ENCODE measurements at regions not wholly inside any gene's neighbourhood (a gene's known extent, or its start where the extent isn't known, plus 50 kb on each side); places are given as distances from the start of the nearest gene placed in this dataset.

DNA sequence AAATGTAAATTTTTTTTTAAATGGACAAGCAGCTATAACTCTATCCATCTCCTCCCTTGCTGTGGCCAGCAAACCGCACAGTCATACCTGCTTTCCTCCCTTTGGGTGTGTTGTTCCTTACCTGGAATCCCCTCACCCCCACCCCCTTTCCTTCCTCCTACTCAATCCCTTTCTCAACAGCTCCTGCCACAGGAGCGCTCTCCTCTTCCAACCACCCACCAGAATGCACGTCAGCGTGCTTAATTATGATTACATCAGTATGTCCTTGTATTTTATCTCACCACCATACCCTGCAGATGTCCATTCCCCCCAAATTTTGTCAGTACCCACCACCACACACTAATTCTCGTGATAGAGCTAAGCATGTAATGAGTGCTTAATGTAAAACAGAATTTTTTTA lies 60.9 kb upstream of the LMO2 start:
- TF ChIP-seq, protein P1, sequence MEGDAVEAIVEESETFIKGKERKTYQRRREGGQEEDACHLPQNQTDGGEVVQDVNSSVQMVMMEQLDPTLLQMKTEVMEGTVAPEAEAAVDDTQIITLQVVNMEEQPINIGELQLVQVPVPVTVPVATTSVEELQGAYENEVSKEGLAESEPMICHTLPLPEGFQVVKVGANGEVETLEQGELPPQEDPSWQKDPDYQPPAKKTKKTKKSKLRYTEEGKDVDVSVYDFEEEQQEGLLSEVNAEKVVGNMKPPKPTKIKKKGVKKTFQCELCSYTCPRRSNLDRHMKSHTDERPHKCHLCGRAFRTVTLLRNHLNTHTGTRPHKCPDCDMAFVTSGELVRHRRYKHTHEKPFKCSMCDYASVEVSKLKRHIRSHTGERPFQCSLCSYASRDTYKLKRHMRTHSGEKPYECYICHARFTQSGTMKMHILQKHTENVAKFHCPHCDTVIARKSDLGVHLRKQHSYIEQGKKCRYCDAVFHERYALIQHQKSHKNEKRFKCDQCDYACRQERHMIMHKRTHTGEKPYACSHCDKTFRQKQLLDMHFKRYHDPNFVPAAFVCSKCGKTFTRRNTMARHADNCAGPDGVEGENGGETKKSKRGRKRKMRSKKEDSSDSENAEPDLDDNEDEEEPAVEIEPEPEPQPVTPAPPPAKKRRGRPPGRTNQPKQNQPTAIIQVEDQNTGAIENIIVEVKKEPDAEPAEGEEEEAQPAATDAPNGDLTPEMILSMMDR (IDR thresholded peaks at IDR 0.05; ENCODE audit: insufficient read depth, low read length), result no peak
- no peak for TF ChIP-seq POLR2AphosphoS5 (IDR thresholded peaks at IDR 0.05; ENCODE audit: low read depth)
- TF ChIP-seq, protein P2, sequence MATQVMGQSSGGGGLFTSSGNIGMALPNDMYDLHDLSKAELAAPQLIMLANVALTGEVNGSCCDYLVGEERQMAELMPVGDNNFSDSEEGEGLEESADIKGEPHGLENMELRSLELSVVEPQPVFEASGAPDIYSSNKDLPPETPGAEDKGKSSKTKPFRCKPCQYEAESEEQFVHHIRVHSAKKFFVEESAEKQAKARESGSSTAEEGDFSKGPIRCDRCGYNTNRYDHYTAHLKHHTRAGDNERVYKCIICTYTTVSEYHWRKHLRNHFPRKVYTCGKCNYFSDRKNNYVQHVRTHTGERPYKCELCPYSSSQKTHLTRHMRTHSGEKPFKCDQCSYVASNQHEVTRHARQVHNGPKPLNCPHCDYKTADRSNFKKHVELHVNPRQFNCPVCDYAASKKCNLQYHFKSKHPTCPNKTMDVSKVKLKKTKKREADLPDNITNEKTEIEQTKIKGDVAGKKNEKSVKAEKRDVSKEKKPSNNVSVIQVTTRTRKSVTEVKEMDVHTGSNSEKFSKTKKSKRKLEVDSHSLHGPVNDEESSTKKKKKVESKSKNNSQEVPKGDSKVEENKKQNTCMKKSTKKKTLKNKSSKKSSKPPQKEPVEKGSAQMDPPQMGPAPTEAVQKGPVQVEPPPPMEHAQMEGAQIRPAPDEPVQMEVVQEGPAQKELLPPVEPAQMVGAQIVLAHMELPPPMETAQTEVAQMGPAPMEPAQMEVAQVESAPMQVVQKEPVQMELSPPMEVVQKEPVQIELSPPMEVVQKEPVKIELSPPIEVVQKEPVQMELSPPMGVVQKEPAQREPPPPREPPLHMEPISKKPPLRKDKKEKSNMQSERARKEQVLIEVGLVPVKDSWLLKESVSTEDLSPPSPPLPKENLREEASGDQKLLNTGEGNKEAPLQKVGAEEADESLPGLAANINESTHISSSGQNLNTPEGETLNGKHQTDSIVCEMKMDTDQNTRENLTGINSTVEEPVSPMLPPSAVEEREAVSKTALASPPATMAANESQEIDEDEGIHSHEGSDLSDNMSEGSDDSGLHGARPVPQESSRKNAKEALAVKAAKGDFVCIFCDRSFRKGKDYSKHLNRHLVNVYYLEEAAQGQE (IDR thresholded peaks at IDR 0.05; ENCODE audit: insufficient replicate concordance, low read depth), result no peak
- TF ChIP-seq SPI1 (IDR thresholded peaks at IDR 0.05; ENCODE audit: borderline replicate concordance, low read depth), result no peak

Data from HL-60 (cell line).